OCI-LY3 (cell line): ENCODE measurements at regions not wholly inside any gene's neighbourhood (a gene's known extent, or its start where the extent isn't known, plus 50 kb on each side); places are given as distances from the start of the nearest gene placed in this dataset.

Experiments
- CTCF ChIP-seq: fragments of 200-600, 300-600 bp; sonication (generic); IDR thresholded peaks from 2 replicates; pipeline ENCODE4 v1.5.1; 2014; ENCODE audit warnings: antibody characterized with exemption, low read length, low read depth
- EZH2phosphoT487 ChIP-seq: fragments of 200-600 bp; shearing (Covaris generic); IDR thresholded peaks from 2 replicates; pipeline ENCODE4 v1.6.1; 2018; ENCODE audit warnings: antibody characterized with exemption, mixed run types, low read depth

GRCh38 chr2:224257156-224257555, 144.8 kb downstream of the FAM124B start:
- TF ChIP-seq CTCF, result no peak
- no peak for TF ChIP-seq EZH2phosphoT487
